Activated T-helper 1 cell treated with anti-CD3 and anti-CD28 coated beads, Interleukin-12 subunit alpha, Interleukin-12 subunit beta, Interleukin-2, Interleukin-4 antibody, amounts not matched to agents 30 ng/mL and 10 ng/mL and 1 ng/mL, durations not matched to agents 14 hours and 24 hours and 36 hours (primary cell): ENCODE measurements at regions not wholly inside any gene's neighbourhood (a gene's known extent, or its start where the extent isn't known, plus 50 kb on each side); places are given as distances from the start of the nearest gene placed in this dataset.
A peak's percentile ranks its signal among the peaks of the same experiment; 100 is the strongest.

Experiments
- DNase-seq: peaks from one replicate; pipeline ENCODE4 v3.0.0; 2021; ENCODE audit warnings: low spot score
- H3K27ac Mint-ChIP-seq: one replicate; pipeline ENCODE4 v1.8.0; 2021; ENCODE audit warnings: mild to moderate bottlenecking, mixed read lengths
- H3K27me3 Mint-ChIP-seq: one replicate; pipeline ENCODE4 v1.8.0; 2022; ENCODE audit warnings: mild to moderate bottlenecking, moderate library complexity, mixed read lengths; ENCODE audit not compliant: insufficient read depth
- H3K36me3 Mint-ChIP-seq: one replicate; pipeline ENCODE4 v1.8.0; 2021; ENCODE audit warnings: low read depth, mixed read lengths
- H3K4me1 Mint-ChIP-seq: one replicate; pipeline ENCODE4 v1.8.0; 2021; ENCODE audit warnings: low read depth, mixed read lengths
- H3K4me3 Mint-ChIP-seq: one replicate; pipeline ENCODE4 v1.8.0; 2021; ENCODE audit warnings: mild to moderate bottlenecking, moderate library complexity, mixed read lengths
- H3K9me3 Mint-ChIP-seq: one replicate; pipeline ENCODE4 v1.8.0; 2021; ENCODE audit warnings: mixed read lengths
- intact Hi-C: fragments of 100-400 bp; cut with micrococcal nuclease; formaldehyde crosslinking; loops from one replicate; pipeline ENCODE4 v1.15.1; 2024

GRCh38 chr2:234289834-234290590 is 206.9 kb downstream of the ARL4C start:
- Mint-ChIP-seq H3K4me3 (peak overlapping the region; percentile 80), H3K36me3 (peaks cover 6% of the 10 kb centered on the region), H3K4me1 (peaks cover 92% of the 10 kb centered on the region), H3K27me3 (no peaks in the 10 kb centered on the region), H3K9me3 (no peaks in the 10 kb centered on the region), H3K27ac (peak overlapping the region; percentile 99)
- peak; percentile 29 for DNase-seq
- intact Hi-C loops, result loop anchor here (1.0 to 10.0 kb wide), 7 partner anchors 11 to 435 kb away; partner anchors contain the start of gene HJURP

- Mint-ChIP-seq H3K9me3 (no peaks in the 10 kb centered on the region), H3K27me3 (no peaks in the 10 kb centered on the region), H3K27ac (peak overlapping the region; percentile 99), H3K4me3 (peak overlapping the region; percentile 80), H3K36me3 (peaks cover 11% of the 10 kb centered on the region), H3K4me1 (peaks cover 91% of the 10 kb centered on the region)
- peak; percentile 69 for DNase-seq
- intact Hi-C loops, result loop anchor here (1.0 to 5.0 kb wide), 4 partner anchors 10 to 312 kb away; no protein-coding TSS in a partner anchor
These were observed 207.9 kb downstream of the ARL4C start for GRCh38 chr2:234288974-234289455.

GRCh38 chr2:234287650-234288049 is 209.2 kb downstream of the ARL4C start:
- H3K36me3 Mint-ChIP-seq, result peaks cover 18% of the 10 kb centered on the region

GRCh38 chr2:234286956-234287355 is 209.9 kb downstream of the ARL4C start:
- H3K4me3 Mint-ChIP-seq, result no peak overlapping the region
- H3K27me3 Mint-ChIP-seq, result no peaks in the 10 kb centered on the region
- intact Hi-C loops, result loop anchor here (5.0 kb wide), 1 partner anchor 310 kb away; no protein-coding TSS in a partner anchor
- DNase-seq, result no peak
- H3K27ac Mint-ChIP-seq, result no peak overlapping the region
- H3K4me1 Mint-ChIP-seq, result peaks cover 86% of the 10 kb centered on the region
- peaks cover 8% of the 10 kb centered on the region for H3K9me3 Mint-ChIP-seq
- peaks cover 21% of the 10 kb centered on the region for H3K36me3 Mint-ChIP-seq

More at GRCh38 chr2:234287650-234288049, 209.2 kb downstream of the ARL4C start:
- no peak for DNase-seq
- no peak overlapping the region for H3K4me3 Mint-ChIP-seq
- H3K4me1 Mint-ChIP-seq, result peaks cover 86% of the 10 kb centered on the region
- peak overlapping the region; percentile 9 for H3K27ac Mint-ChIP-seq
- peaks cover 4% of the 10 kb centered on the region for H3K9me3 Mint-ChIP-seq
- no peaks in the 10 kb centered on the region for H3K27me3 Mint-ChIP-seq
- intact Hi-C loops, result loop anchor here (5.0 kb wide), 1 partner anchor 310 kb away; no protein-coding TSS in a partner anchor

GRCh38 chr2:234286118-234286598 is 210.7 kb downstream of the ARL4C start:
- DNase-seq, result no peak
- H3K4me3 Mint-ChIP-seq, result no peak overlapping the region
- peaks cover 9% of the 10 kb centered on the region for H3K9me3 Mint-ChIP-seq
- H3K27ac Mint-ChIP-seq, result no peak overlapping the region
- no peaks in the 10 kb centered on the region for H3K27me3 Mint-ChIP-seq
- peaks cover 22% of the 10 kb centered on the region for H3K36me3 Mint-ChIP-seq
- intact Hi-C loops, result loop anchor here (5.0 kb wide), 1 partner anchor 309 kb away; no protein-coding TSS in a partner anchor
- H3K4me1 Mint-ChIP-seq, result peaks cover 80% of the 10 kb centered on the region

GRCh38 chr2:234285541-234285940 is 211.3 kb downstream of the ARL4C start:
- intact Hi-C loops, result loop anchor here (5.0 kb wide), 1 partner anchor 308 kb away; no protein-coding TSS in a partner anchor
- Mint-ChIP-seq H3K27me3 (no peaks in the 10 kb centered on the region), H3K4me3 (no peak overlapping the region), H3K4me1 (peaks cover 80% of the 10 kb centered on the region), H3K9me3 (peaks cover 16% of the 10 kb centered on the region), H3K27ac (no peak overlapping the region), H3K36me3 (peaks cover 27% of the 10 kb centered on the region)
- DNase-seq, result no peak

GRCh38 chr2:234279637-234280036 is 217.2 kb downstream of the ARL4C start:
- H3K4me1 Mint-ChIP-seq, result peaks cover 78% of the 10 kb centered on the region
- DNase-seq, result no peak
- H3K27me3 Mint-ChIP-seq, result no peaks in the 10 kb centered on the region
- H3K4me3 Mint-ChIP-seq, result peak overlapping the region; percentile 44
- intact Hi-C loops, result loop anchor here (1.0 to 2.0 kb wide), 3 partner anchors 10 to 145 kb away; no protein-coding TSS in a partner anchor
- peaks cover 43% of the 10 kb centered on the region for H3K9me3 Mint-ChIP-seq
- H3K27ac Mint-ChIP-seq, result peak overlapping the region; percentile 82
- peaks cover 38% of the 10 kb centered on the region for H3K36me3 Mint-ChIP-seq

GRCh38 chr2:234278556-234279255 is 218.2 kb downstream of the ARL4C start:
- H3K27me3 Mint-ChIP-seq, result no peaks in the 10 kb centered on the region
- H3K36me3 Mint-ChIP-seq, result peaks cover 35% of the 10 kb centered on the region
- peak; percentile 35 for DNase-seq
- peak overlapping the region; percentile 82 for H3K27ac Mint-ChIP-seq
- peak overlapping the region; percentile 44 for H3K4me3 Mint-ChIP-seq
- H3K4me1 Mint-ChIP-seq, result peaks cover 81% of the 10 kb centered on the region
- intact Hi-C loops, result loop anchor here (1.0 to 2.0 kb wide), 3 partner anchors 11 to 144 kb away; no protein-coding TSS in a partner anchor
- peaks cover 43% of the 10 kb centered on the region for H3K9me3 Mint-ChIP-seq

- no peak overlapping the region for H3K27ac Mint-ChIP-seq
- H3K27me3 Mint-ChIP-seq, result no peaks in the 10 kb centered on the region
- H3K9me3 Mint-ChIP-seq, result peaks cover 27% of the 10 kb centered on the region
- DNase-seq, result no peak
- H3K4me3 Mint-ChIP-seq, result no peak overlapping the region
- H3K4me1 Mint-ChIP-seq, result peaks cover 89% of the 10 kb centered on the region
- H3K36me3 Mint-ChIP-seq, result peaks cover 18% of the 10 kb centered on the region
- intact Hi-C loops, result no loop called here
These were observed 221.4 kb downstream of the ARL4C start for GRCh38 chr2:234275515-234275914.

- DNase-seq, result peak; percentile 24
- intact Hi-C loops, result loop anchor here (1.0 kb wide), 1 partner anchor 242 kb away; no protein-coding TSS in a partner anchor
- peak overlapping the region; percentile 85 for H3K27ac Mint-ChIP-seq
- peak overlapping the region; percentile 36 for H3K4me3 Mint-ChIP-seq
- H3K36me3 Mint-ChIP-seq, result peaks cover 10% of the 10 kb centered on the region
- peaks cover 13% of the 10 kb centered on the region for H3K9me3 Mint-ChIP-seq
- H3K27me3 Mint-ChIP-seq, result no peaks in the 10 kb centered on the region
- peaks cover 87% of the 10 kb centered on the region for H3K4me1 Mint-ChIP-seq
These were observed 222.8 kb downstream of the ARL4C start for GRCh38 chr2:234273887-234274584.

GRCh38 chr2:234272069-234272850 is 221.8 kb downstream of the SPP2 start:
- DNase-seq, result no peak
- Mint-ChIP-seq H3K9me3 (no peaks in the 10 kb centered on the region), H3K36me3 (peaks cover 1% of the 10 kb centered on the region), H3K27me3 (no peaks in the 10 kb centered on the region), H3K4me1 (peaks cover 80% of the 10 kb centered on the region), H3K27ac (peak overlapping the region; percentile 85), H3K4me3 (peak overlapping the region; percentile 40)
- intact Hi-C loops, result loop anchor here (1.0 kb wide), 5 partner anchors 14 to 282 kb away; no protein-coding TSS in a partner anchor
